ENCODE measurements at regions not wholly inside any gene's neighbourhood (a gene's known extent, or its start where the extent isn't known, plus 50 kb on each side); places are given as distances from the start of the nearest gene placed in this dataset.

DNA sequence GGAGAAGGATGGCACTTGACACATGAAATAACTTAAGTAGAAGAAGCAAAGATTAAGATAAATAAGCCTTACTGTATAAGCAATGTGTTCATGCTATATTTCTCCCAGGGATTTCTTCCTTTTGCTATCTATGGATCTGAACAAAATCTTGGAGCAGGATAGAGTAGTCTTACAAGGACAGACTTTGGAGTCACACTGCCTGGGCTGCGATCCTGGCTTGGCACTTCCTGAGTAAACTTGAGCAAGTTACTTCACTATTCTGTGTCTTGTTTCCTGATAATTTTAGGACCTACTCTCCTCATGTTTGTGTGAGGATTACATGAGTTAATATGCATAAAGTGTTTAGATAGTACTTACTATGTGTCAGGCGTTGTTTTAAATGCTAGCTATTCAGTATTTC is 340.0 kb upstream of the MAOA start:
- Histone ChIP-seq H3K27me3 (ENCODE audit: insufficient read depth, low read length) (no peaks in the 10 kb centered on the region), H2AFZ (ENCODE audit: low read length) (no peak overlapping the region), H3K4me3 (ENCODE audit: insufficient read depth, low read length) (no peak overlapping the region), H3K4me1 (ENCODE audit: insufficient read depth, low read length) (no peaks in the 10 kb centered on the region), H3K27ac (ENCODE audit: low read depth, low read length) (no peak overlapping the region), H4K20me1 (ENCODE audit: insufficient read depth, low read length) (no peaks in the 10 kb centered on the region), H3K36me3 (ENCODE audit: insufficient read depth, low read length) (no peaks in the 10 kb centered on the region), H3K79me2 (ENCODE audit: insufficient read depth, low read length) (no peaks in the 10 kb centered on the region), H3K4me2 (ENCODE audit: insufficient read depth, low read length) (no peak overlapping the region), H3K9me3 (ENCODE audit: low read depth, low read length) (no peaks in the 10 kb centered on the region)
- no peak for DNase-seq (ENCODE audit: insufficient read length, low spot score, missing footprints)
- TF ChIP-seq CTCF (IDR thresholded peaks at IDR 0.05; ENCODE audit: extremely low read depth, low read depth, low read length): no peak

DNA sequence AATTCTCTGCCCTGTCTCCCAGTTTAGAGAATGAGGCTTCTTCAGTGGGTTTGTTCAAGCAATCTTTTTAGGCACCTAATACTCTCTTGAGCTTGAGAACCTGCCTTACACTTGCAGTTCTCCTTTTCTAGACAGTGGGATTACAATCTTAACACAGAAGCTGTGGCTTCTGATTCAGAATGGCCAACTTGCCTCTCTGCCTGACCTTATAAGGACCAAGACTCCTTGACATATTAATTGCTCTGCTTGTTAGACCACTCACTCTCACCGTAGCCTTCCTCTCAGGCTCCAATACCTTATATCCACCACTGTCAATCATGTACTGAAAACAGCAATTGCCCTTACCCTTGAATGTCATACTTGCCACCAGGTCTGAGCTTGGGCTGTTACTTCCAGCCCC is 338.7 kb upstream of the MAOA start:
- Histone ChIP-seq H3K36me3 (ENCODE audit: insufficient read depth, low read length) (no peaks in the 10 kb centered on the region), H3K9me3 (ENCODE audit: low read depth, low read length) (no peaks in the 10 kb centered on the region), H3K27me3 (ENCODE audit: insufficient read depth, low read length) (no peaks in the 10 kb centered on the region), H4K20me1 (ENCODE audit: insufficient read depth, low read length) (no peaks in the 10 kb centered on the region), H3K4me3 (ENCODE audit: insufficient read depth, low read length) (no peak overlapping the region), H3K27ac (ENCODE audit: low read depth, low read length) (no peak overlapping the region), H3K79me2 (ENCODE audit: insufficient read depth, low read length) (no peaks in the 10 kb centered on the region), H2AFZ (ENCODE audit: low read length) (no peak overlapping the region), H3K4me1 (ENCODE audit: insufficient read depth, low read length) (no peaks in the 10 kb centered on the region), H3K4me2 (ENCODE audit: insufficient read depth, low read length) (no peak overlapping the region)
- no peak for DNase-seq (ENCODE audit: insufficient read length, low spot score, missing footprints)
- no peak for TF ChIP-seq CTCF (IDR thresholded peaks at IDR 0.05; ENCODE audit: extremely low read depth, low read depth, low read length)

GRCh38 chrX:43328358-43328946 is 327.6 kb upstream of the MAOA start:
- H3K4me3 ChIP-seq (ENCODE audit: insufficient read depth, low read length): no peak overlapping the region
- H3K27ac ChIP-seq (ENCODE audit: low read depth, low read length): no peak overlapping the region
- H3K4me2 ChIP-seq (ENCODE audit: insufficient read depth, low read length): no peak overlapping the region
- no peak for TF ChIP-seq CTCF (IDR thresholded peaks at IDR 0.05; ENCODE audit: extremely low read depth, low read depth, low read length)
- no peaks in the 10 kb centered on the region for H3K36me3 ChIP-seq (ENCODE audit: insufficient read depth, low read length)
- H3K9me3 ChIP-seq (ENCODE audit: low read depth, low read length): peaks cover 3% of the 10 kb centered on the region
- no peak for DNase-seq (ENCODE audit: insufficient read length, low spot score, missing footprints)
- no peaks in the 10 kb centered on the region for H3K79me2 ChIP-seq (ENCODE audit: insufficient read depth, low read length)
- H3K27me3 ChIP-seq (ENCODE audit: insufficient read depth, low read length): no peaks in the 10 kb centered on the region
- H3K4me1 ChIP-seq (ENCODE audit: insufficient read depth, low read length): no peaks in the 10 kb centered on the region
- H4K20me1 ChIP-seq (ENCODE audit: insufficient read depth, low read length): no peaks in the 10 kb centered on the region
- no peak overlapping the region for H2AFZ ChIP-seq (ENCODE audit: low read length)

GRCh38 chrX:43333543-43333942 is 322.6 kb upstream of the MAOA start:
- H3K4me3 ChIP-seq (ENCODE audit: insufficient read depth, low read length): no peak overlapping the region
- no peaks in the 10 kb centered on the region for H3K79me2 ChIP-seq (ENCODE audit: insufficient read depth, low read length)
- no peaks in the 10 kb centered on the region for H4K20me1 ChIP-seq (ENCODE audit: insufficient read depth, low read length)
- H3K27me3 ChIP-seq (ENCODE audit: insufficient read depth, low read length): no peaks in the 10 kb centered on the region
- no peak overlapping the region for H3K27ac ChIP-seq (ENCODE audit: low read depth, low read length)
- TF ChIP-seq CTCF (IDR thresholded peaks at IDR 0.05; ENCODE audit: extremely low read depth, low read depth, low read length): peak; percentile 8
- no peak overlapping the region for H3K4me2 ChIP-seq (ENCODE audit: insufficient read depth, low read length)
- H2AFZ ChIP-seq (ENCODE audit: low read length): no peak overlapping the region
- no peaks in the 10 kb centered on the region for H3K4me1 ChIP-seq (ENCODE audit: insufficient read depth, low read length)
- peaks cover 3% of the 10 kb centered on the region for H3K9me3 ChIP-seq (ENCODE audit: low read depth, low read length)
- no peak for DNase-seq (ENCODE audit: insufficient read length, low spot score, missing footprints)
- no peaks in the 10 kb centered on the region for H3K36me3 ChIP-seq (ENCODE audit: insufficient read depth, low read length)

Data from osteoblast (primary cell).